ENCODE measurements at regions not wholly inside any gene's neighbourhood (a gene's known extent, or its start where the extent isn't known, plus 50 kb on each side); places are given as distances from the start of the nearest gene placed in this dataset.

DNA sequence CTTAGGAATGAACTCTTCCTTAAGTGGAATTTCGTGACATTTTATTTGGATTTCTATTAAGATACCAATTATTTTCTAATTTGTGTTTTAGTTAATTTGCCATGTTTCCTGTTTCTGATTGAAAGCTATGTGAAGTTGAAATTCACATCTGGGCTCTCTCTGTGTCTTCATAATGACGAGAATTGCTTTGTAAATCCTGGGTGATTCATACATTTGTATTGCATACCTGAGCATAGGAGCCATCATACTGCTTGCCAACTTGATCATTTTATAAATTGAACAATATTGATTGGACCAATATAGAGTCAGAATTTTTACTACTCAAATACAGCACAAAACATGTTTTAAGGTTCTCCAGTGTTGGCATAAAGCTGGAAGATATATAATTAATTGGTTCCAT lies 817.9 kb downstream of the BRINP3 start:
- Histone ChIP-seq H3F3A (ENCODE audit: insufficient read depth, low read depth) (no peaks in the 10 kb centered on the region), H3K4me2 (no peak overlapping the region), H3K27me3 (ENCODE audit: insufficient read depth, low read depth) (no peaks in the 10 kb centered on the region), H3K9me3 (ENCODE audit: insufficient read depth, low read depth) (peaks cover 6% of the 10 kb centered on the region), H2AFZ (no peak overlapping the region), H3K36me3 (ENCODE audit: low read depth) (no peaks in the 10 kb centered on the region), H3K4me3 (no peak overlapping the region), H3K27ac (no peak overlapping the region), H3K9me2 (ENCODE audit: insufficient read depth) (no peaks in the 10 kb centered on the region), H3K79me2 (ENCODE audit: low read depth) (no peaks in the 10 kb centered on the region), H3K4me1 (replicated peaks; ENCODE audit: insufficient read depth) (no peaks in the 10 kb centered on the region), H4K20me1 (ENCODE audit: insufficient read depth) (no peaks in the 10 kb centered on the region)
- DNase-seq = no peak
- intact Hi-C loops (cut with micrococcal nuclease; ENCODE audit: unreplicated experiment) = no loop called here
- POLR2A ChIA-PET (ENCODE audit: unreplicated experiment) = no interaction called here
- CTCF ChIA-PET = no interaction called here
- TF ChIP-seq EZH2 (IDR thresholded peaks at IDR 0.05; ENCODE audit: low read depth) = no peak
- TF ChIP-seq, protein P1, sequence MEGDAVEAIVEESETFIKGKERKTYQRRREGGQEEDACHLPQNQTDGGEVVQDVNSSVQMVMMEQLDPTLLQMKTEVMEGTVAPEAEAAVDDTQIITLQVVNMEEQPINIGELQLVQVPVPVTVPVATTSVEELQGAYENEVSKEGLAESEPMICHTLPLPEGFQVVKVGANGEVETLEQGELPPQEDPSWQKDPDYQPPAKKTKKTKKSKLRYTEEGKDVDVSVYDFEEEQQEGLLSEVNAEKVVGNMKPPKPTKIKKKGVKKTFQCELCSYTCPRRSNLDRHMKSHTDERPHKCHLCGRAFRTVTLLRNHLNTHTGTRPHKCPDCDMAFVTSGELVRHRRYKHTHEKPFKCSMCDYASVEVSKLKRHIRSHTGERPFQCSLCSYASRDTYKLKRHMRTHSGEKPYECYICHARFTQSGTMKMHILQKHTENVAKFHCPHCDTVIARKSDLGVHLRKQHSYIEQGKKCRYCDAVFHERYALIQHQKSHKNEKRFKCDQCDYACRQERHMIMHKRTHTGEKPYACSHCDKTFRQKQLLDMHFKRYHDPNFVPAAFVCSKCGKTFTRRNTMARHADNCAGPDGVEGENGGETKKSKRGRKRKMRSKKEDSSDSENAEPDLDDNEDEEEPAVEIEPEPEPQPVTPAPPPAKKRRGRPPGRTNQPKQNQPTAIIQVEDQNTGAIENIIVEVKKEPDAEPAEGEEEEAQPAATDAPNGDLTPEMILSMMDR (conservative IDR thresholded peaks at IDR 0.05) = no peak
- no TSS peak for BruUV-seq (replicated peaks)

DNA sequence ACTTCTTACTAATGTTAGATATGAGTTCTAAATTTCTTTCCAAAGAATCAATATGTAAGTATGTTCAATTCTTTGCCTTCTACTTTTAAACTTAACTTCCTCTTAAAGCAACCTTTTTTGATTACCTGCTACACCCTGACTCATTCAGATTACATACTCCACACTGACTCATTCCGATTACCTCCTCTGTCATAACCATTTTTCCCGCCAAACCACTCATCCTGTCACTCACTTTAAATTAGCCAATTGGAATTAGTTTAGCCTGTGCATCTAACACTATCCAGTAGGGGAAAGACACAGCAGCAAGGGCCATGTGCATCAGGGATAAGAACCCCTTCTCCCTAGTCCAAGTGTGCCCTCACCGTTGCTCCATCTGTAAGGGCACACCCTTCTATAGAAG lies 815.5 kb downstream of the BRINP3 start:
- Histone ChIP-seq H3K36me3 (ENCODE audit: low read depth) (no peaks in the 10 kb centered on the region), H2AFZ (no peak overlapping the region), H3K9me2 (ENCODE audit: insufficient read depth) (no peaks in the 10 kb centered on the region), H4K20me1 (ENCODE audit: insufficient read depth) (no peaks in the 10 kb centered on the region), H3K79me2 (ENCODE audit: low read depth) (no peaks in the 10 kb centered on the region), H3F3A (ENCODE audit: insufficient read depth, low read depth) (no peaks in the 10 kb centered on the region), H3K4me1 (replicated peaks; ENCODE audit: insufficient read depth) (no peaks in the 10 kb centered on the region), H3K4me3 (no peak overlapping the region), H3K27ac (no peak overlapping the region), H3K4me2 (no peak overlapping the region), H3K27me3 (ENCODE audit: insufficient read depth, low read depth) (no peaks in the 10 kb centered on the region), H3K9me3 (ENCODE audit: insufficient read depth, low read depth) (peaks cover 3% of the 10 kb centered on the region; the same call in 1 of the 2 replicates)
- intact Hi-C loops (cut with micrococcal nuclease; ENCODE audit: unreplicated experiment) = no loop called here
- TF ChIP-seq, protein P1 (conservative IDR thresholded peaks at IDR 0.05) = no peak
- no peak for TF ChIP-seq EZH2 (IDR thresholded peaks at IDR 0.05; ENCODE audit: low read depth)
- BruUV-seq (replicated peaks) = no TSS peak
- ChIA-PET CTCF (no interaction called here), POLR2A (ENCODE audit: unreplicated experiment) (no interaction called here)
- no peak for DNase-seq

DNA sequence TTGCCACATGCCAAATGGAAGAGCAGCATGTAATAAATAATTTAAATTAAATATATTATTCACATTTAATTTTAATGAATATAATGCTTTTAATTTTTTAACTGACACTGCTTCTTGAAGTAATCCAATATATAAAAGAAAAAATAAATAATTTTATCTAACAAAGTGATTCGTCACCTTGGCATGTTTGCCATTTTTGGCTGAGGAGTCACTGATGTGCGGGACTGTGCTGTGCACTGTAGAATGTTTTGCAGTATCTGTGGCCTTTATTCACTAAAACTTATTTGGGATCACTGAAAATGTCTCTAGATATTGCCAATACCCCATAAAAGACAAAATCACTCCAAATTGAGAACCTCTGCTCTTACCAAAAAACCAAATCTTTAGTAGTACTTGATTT lies 807.8 kb downstream of the BRINP3 start:
- no peak for DNase-seq
- no peaks in the 10 kb centered on the region for H3K9me3 ChIP-seq (ENCODE audit: insufficient read depth, low read depth)
- ChIA-PET POLR2A (ENCODE audit: unreplicated experiment) (interaction anchor here (1.0 kb wide), 1 partner anchor 13 kb away, joined by 4 read pairs; no protein-coding TSS in a partner anchor), CTCF (no interaction called here)
- TF ChIP-seq, protein P1 (conservative IDR thresholded peaks at IDR 0.05) = no peak
- no peak for TF ChIP-seq EZH2 (IDR thresholded peaks at IDR 0.05; ENCODE audit: low read depth)
- no peak overlapping the region for H3K27ac ChIP-seq
- no peaks in the 10 kb centered on the region for H3K79me2 ChIP-seq (ENCODE audit: low read depth)
- no peaks in the 10 kb centered on the region for H4K20me1 ChIP-seq (ENCODE audit: insufficient read depth)
- H2AFZ ChIP-seq = no peak overlapping the region
- H3K9me2 ChIP-seq (ENCODE audit: insufficient read depth) = no peaks in the 10 kb centered on the region
- H3F3A ChIP-seq (ENCODE audit: insufficient read depth, low read depth) = no peaks in the 10 kb centered on the region
- no peaks in the 10 kb centered on the region for H3K36me3 ChIP-seq (ENCODE audit: low read depth)
- no peaks in the 10 kb centered on the region for H3K27me3 ChIP-seq (ENCODE audit: insufficient read depth, low read depth)
- H3K4me1 ChIP-seq (replicated peaks; ENCODE audit: insufficient read depth) = no peaks in the 10 kb centered on the region
- no peak overlapping the region for H3K4me3 ChIP-seq
- no TSS peak for BruUV-seq (replicated peaks)
- intact Hi-C loops (cut with micrococcal nuclease; ENCODE audit: unreplicated experiment) = no loop called here
- H3K4me2 ChIP-seq = no peak overlapping the region

Data from PC-9 (cell line).